ENCODE measurements at regions not wholly inside any gene's neighbourhood (a gene's known extent, or its start where the extent isn't known, plus 50 kb on each side); places are given as distances from the start of the nearest gene placed in this dataset.

- no peaks in the 10 kb centered on the region for H3K79me2 ChIP-seq (ENCODE audit: control insufficient read depth, low read length)
- H3K4me2 ChIP-seq (ENCODE audit: low read length): no peak overlapping the region
- no peak for TF ChIP-seq CTCF (IDR thresholded peaks at IDR 0.05; ENCODE audit: low read depth, low read length, poor library complexity, severe bottlenecking)
- no peak for TF ChIP-seq EZH2phosphoT487 (IDR thresholded peaks at IDR 0.05; ENCODE audit: borderline replicate concordance, low read length)
- H3K4me1 ChIP-seq (ENCODE audit: control insufficient read depth, low read length): no peaks in the 10 kb centered on the region
- H3K9me3 ChIP-seq (ENCODE audit: control insufficient read depth, insufficient read depth, low read length): no peaks in the 10 kb centered on the region
- H4K20me1 ChIP-seq (ENCODE audit: control insufficient read depth, insufficient read depth, low read depth, low read length): no peaks in the 10 kb centered on the region
- H3K27me3 ChIP-seq (ENCODE audit: control insufficient read depth, low read length): no peaks in the 10 kb centered on the region
- no peaks in the 10 kb centered on the region for H3K9me2 ChIP-seq (replicated peaks; ENCODE audit: control insufficient read depth, low read length)
- no peak overlapping the region for H3K27ac ChIP-seq (ENCODE audit: low read depth, low read length)
- H3F3A ChIP-seq (ENCODE audit: control insufficient read depth, insufficient read depth): no peaks in the 10 kb centered on the region
- no peaks in the 10 kb centered on the region for H3K36me3 ChIP-seq (ENCODE audit: control insufficient read depth, low read length)
- no peak overlapping the region for H3K4me3 ChIP-seq (ENCODE audit: low read length)
These were observed 193.4 kb upstream of the GAS1 start for GRCh38 chr9:87140605-87141109.

GRCh38 chr9:87141124-87141523, 193.8 kb upstream of the GAS1 start:
- H3K9me2 ChIP-seq (replicated peaks; ENCODE audit: control insufficient read depth, low read length): no peaks in the 10 kb centered on the region
- no peaks in the 10 kb centered on the region for H3K36me3 ChIP-seq (ENCODE audit: control insufficient read depth, low read length)
- no peaks in the 10 kb centered on the region for H3K4me1 ChIP-seq (ENCODE audit: control insufficient read depth, low read length)
- H3K9me3 ChIP-seq (ENCODE audit: control insufficient read depth, insufficient read depth, low read length): no peaks in the 10 kb centered on the region
- no peaks in the 10 kb centered on the region for H4K20me1 ChIP-seq (ENCODE audit: control insufficient read depth, insufficient read depth, low read depth, low read length)
- H3K27ac ChIP-seq (ENCODE audit: low read depth, low read length): no peak overlapping the region
- H3F3A ChIP-seq (ENCODE audit: control insufficient read depth, insufficient read depth): no peaks in the 10 kb centered on the region
- H3K79me2 ChIP-seq (ENCODE audit: control insufficient read depth, low read length): no peaks in the 10 kb centered on the region
- TF ChIP-seq EZH2phosphoT487 (IDR thresholded peaks at IDR 0.05; ENCODE audit: borderline replicate concordance, low read length): no peak
- no peak for TF ChIP-seq CTCF (IDR thresholded peaks at IDR 0.05; ENCODE audit: low read depth, low read length, poor library complexity, severe bottlenecking)
- H3K4me3 ChIP-seq (ENCODE audit: low read length): no peak overlapping the region
- no peaks in the 10 kb centered on the region for H3K27me3 ChIP-seq (ENCODE audit: control insufficient read depth, low read length)
- H3K4me2 ChIP-seq (ENCODE audit: low read length): no peak overlapping the region

- Histone ChIP-seq H3K27me3 (ENCODE audit: control insufficient read depth, low read length) (no peaks in the 10 kb centered on the region), H3K4me2 (ENCODE audit: low read length) (no peak overlapping the region)
These were observed 199.6 kb upstream of the GAS1 start for GRCh38 chr9:87146933-87147332.

More at GRCh38 chr9:87146933-87147332, 199.6 kb upstream of the GAS1 start:
- Histone ChIP-seq H3K9me2 (replicated peaks; ENCODE audit: control insufficient read depth, low read length) (no peaks in the 10 kb centered on the region), H3K4me1 (ENCODE audit: control insufficient read depth, low read length) (no peaks in the 10 kb centered on the region), H3K36me3 (ENCODE audit: control insufficient read depth, low read length) (no peaks in the 10 kb centered on the region), H3K4me3 (ENCODE audit: low read length) (no peak overlapping the region), H3K9me3 (ENCODE audit: control insufficient read depth, insufficient read depth, low read length) (0 out of 2 replicates have a peak, but pooled peaks cover 5% of the 10 kb centered on the region), H3K27ac (ENCODE audit: low read depth, low read length) (no peak overlapping the region), H3F3A (ENCODE audit: control insufficient read depth, insufficient read depth) (no peaks in the 10 kb centered on the region), H3K79me2 (ENCODE audit: control insufficient read depth, low read length) (no peaks in the 10 kb centered on the region), H4K20me1 (ENCODE audit: control insufficient read depth, insufficient read depth, low read depth, low read length) (no peaks in the 10 kb centered on the region)
- TF ChIP-seq CTCF (IDR thresholded peaks at IDR 0.05; ENCODE audit: low read depth, low read length, poor library complexity, severe bottlenecking) (no peak), EZH2phosphoT487 (IDR thresholded peaks at IDR 0.05; ENCODE audit: borderline replicate concordance, low read length) (no peak)

Measured in DOHH2 (cell line).